Esophagus muscularis mucosa (tissue), 3 donors: ENCODE measurements at regions not wholly inside any gene's neighbourhood (a gene's known extent, or its start where the extent isn't known, plus 50 kb on each side); places are given as distances from the start of the nearest gene placed in this dataset.

Source experiments
- POLR2A ChIP-seq: fragments of 450-650 bp; IDR thresholded peaks from one replicate; pipeline ENCODE4 v1.6.1; 2017; ENCODE audit warnings: antibody characterized with exemption, moderate library complexity, mild to moderate bottlenecking, low read depth
- POLR2AphosphoS5 ChIP-seq, 2 donors: sonication (generic); formaldehyde crosslinking; IDR thresholded peaks; one replicate each; pipeline ENCODE4 v1.6.1; 2017; ENCODE audit warnings: antibody characterized with exemption in 2 of 2
- TF ChIP-seq, protein P1 (sequence below), 3 experiments: fragments of 200-600 bp in 2 of 3; fragments of 450-650 bp in 1 of 3; sonication (generic) in 2 of 3; IDR thresholded peaks; one replicate each; pipeline ENCODE4 v1.5.1; 2017 to 2019; ENCODE audit warnings: antibody characterized with exemption in 3 of 3, mild to moderate bottlenecking in 2 of 3, moderate library complexity in 1 of 3

DNA sequence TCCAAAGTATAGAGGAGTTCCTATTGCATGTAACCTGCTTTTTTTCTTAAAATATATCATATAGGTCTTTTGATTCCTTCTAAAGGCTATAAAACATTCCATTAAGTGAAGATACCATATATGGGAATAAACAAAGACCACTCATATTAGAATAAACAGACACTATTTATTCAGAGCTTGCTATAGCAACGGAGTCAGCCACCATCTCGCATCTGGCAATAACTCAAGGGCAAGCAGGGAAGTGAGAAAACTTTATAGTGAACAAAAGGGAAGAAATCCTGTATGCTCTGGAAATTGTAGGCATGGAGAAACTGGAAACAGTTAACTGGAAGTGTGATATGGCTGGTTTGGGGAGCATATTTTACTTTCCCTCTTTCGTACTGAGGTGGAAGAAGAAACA is 301.9 kb downstream of the PTH2R start:
- TF ChIP-seq, protein P1, sequence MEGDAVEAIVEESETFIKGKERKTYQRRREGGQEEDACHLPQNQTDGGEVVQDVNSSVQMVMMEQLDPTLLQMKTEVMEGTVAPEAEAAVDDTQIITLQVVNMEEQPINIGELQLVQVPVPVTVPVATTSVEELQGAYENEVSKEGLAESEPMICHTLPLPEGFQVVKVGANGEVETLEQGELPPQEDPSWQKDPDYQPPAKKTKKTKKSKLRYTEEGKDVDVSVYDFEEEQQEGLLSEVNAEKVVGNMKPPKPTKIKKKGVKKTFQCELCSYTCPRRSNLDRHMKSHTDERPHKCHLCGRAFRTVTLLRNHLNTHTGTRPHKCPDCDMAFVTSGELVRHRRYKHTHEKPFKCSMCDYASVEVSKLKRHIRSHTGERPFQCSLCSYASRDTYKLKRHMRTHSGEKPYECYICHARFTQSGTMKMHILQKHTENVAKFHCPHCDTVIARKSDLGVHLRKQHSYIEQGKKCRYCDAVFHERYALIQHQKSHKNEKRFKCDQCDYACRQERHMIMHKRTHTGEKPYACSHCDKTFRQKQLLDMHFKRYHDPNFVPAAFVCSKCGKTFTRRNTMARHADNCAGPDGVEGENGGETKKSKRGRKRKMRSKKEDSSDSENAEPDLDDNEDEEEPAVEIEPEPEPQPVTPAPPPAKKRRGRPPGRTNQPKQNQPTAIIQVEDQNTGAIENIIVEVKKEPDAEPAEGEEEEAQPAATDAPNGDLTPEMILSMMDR (IDR thresholded peaks at IDR 0.05) = no peak
- TF ChIP-seq POLR2A (no peak), POLR2AphosphoS5 (IDR thresholded peaks at IDR 0.05) (no peak)
